Mucosa of rectum (tissue), 2 donors: ENCODE measurements at regions not wholly inside any gene's neighbourhood (a gene's known extent, or its start where the extent isn't known, plus 50 kb on each side); places are given as distances from the start of the nearest gene placed in this dataset.
A peak's percentile ranks its signal among the peaks of the same experiment; 100 is the strongest.

ENCODE experiments used
- H3K27ac ChIP-seq, 2 donors: one replicate each; pipeline ENCODE4 v1.7.0; 2013; ENCODE audit warnings: inconsistent platforms in 2 of 2, low read depth in 2 of 2, low read length in 2 of 2
- H3K27me3 ChIP-seq, 2 donors: one replicate each; pipeline ENCODE4 v1.7.0; 2013; ENCODE audit warnings: low read length in 2 of 2; ENCODE audit not compliant: control insufficient read depth in 2 of 2, insufficient read depth in 2 of 2
- H3K36me3 ChIP-seq, 2 donors: one replicate each; pipeline ENCODE4 v1.7.0; 2013; ENCODE audit warnings: low read length in 2 of 2; ENCODE audit not compliant: control insufficient read depth in 2 of 2, insufficient read depth in 2 of 2
- H3K4me1 ChIP-seq, 2 donors: one replicate each; pipeline ENCODE4 v1.7.0; 2013; ENCODE audit warnings: low read length in 2 of 2, mild to moderate bottlenecking in 1 of 2; ENCODE audit not compliant: control insufficient read depth in 2 of 2, insufficient read depth in 2 of 2
- H3K4me3 ChIP-seq, 2 donors: one replicate each; pipeline ENCODE4 v1.7.0; 2013; ENCODE audit warnings: low read length in 2 of 2
- H3K9ac ChIP-seq, 2 donors: one replicate each; pipeline ENCODE4 v1.7.0; 2013; ENCODE audit warnings: low read length in 2 of 2, low read depth in 1 of 2, mild to moderate bottlenecking in 1 of 2
- H3K9me3 ChIP-seq, 2 donors: one replicate each; pipeline ENCODE4 v1.7.0; 2013; ENCODE audit warnings: low read length in 2 of 2; ENCODE audit not compliant: control insufficient read depth in 2 of 2
- donor health status: healthy.
- donor health status: Normal muscosa, but diverticular disease.

DNA sequence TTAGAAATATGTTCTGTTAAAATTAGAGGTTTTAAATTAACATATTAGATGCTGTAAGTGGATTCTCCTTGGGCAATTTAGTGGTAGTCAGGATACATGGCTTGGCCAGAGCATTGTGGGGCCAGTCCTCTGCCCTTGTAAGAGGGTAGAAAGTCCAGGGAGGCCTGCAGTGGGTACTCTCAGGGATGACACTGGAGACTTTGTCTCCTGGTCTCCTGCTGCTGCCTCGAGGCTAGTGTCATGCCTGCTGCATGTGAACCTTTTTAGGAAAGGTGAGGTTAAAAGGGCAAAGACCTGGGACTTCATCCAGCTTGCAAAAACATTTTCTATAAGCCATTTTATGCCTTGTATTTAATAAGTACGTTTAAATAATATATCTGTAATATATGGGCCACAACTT lies 96.8 kb upstream of the PROK2 start:
- Histone ChIP-seq H3K9me3 (no peaks in the 10 kb centered on the region), H3K4me1 (peaks cover 0 to 1% of the 10 kb centered on the region in 2 donors), H3K36me3 (no peaks in the 10 kb centered on the region), H3K9ac (no peak overlapping the region), H3K27ac (no peak overlapping the region), H3K27me3 (no peaks in the 10 kb centered on the region), H3K4me3 (no peak overlapping the region)

GRCh38 chr3:71881041-71881440 lies 96.1 kb upstream of the PROK2 start:
- Histone ChIP-seq H3K4me3 (no peak overlapping the region), H3K27me3 (no peaks in the 10 kb centered on the region), H3K36me3 (no peaks in the 10 kb centered on the region), H3K27ac (no peak overlapping the region), H3K9ac (no peak overlapping the region), H3K4me1 (peaks cover 3% of the 10 kb centered on the region in 2 donors), H3K9me3 (no peaks in the 10 kb centered on the region)

DNA sequence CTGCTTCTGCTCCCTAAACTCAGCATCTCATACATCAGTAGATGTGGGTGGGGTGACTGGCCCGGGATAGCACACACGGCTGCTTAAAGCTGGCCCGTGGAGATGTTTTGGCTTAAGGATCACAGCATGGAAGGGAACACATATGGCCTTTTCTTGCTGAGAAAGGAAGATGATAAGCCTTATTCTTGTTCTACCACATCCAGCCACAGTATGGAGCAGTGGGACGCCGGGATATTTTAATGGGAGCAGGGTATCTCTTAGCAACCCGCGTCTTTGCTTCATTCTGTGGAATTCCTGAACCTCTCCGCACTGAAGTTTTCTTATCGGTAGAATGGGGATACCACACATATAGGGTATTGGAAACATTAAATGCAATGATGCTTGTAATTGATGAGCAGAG lies 94.1 kb upstream of the PROK2 start:
- Histone ChIP-seq H3K9me3 (no peaks in the 10 kb centered on the region), H3K27me3 (no peaks in the 10 kb centered on the region), H3K4me1 (peaks cover 3 to 8% of the 10 kb centered on the region in 2 donors), H3K36me3 (no peaks in the 10 kb centered on the region), H3K4me3 (no peak overlapping the region), H3K9ac (no peak overlapping the region), H3K27ac (no peak overlapping the region)

DNA sequence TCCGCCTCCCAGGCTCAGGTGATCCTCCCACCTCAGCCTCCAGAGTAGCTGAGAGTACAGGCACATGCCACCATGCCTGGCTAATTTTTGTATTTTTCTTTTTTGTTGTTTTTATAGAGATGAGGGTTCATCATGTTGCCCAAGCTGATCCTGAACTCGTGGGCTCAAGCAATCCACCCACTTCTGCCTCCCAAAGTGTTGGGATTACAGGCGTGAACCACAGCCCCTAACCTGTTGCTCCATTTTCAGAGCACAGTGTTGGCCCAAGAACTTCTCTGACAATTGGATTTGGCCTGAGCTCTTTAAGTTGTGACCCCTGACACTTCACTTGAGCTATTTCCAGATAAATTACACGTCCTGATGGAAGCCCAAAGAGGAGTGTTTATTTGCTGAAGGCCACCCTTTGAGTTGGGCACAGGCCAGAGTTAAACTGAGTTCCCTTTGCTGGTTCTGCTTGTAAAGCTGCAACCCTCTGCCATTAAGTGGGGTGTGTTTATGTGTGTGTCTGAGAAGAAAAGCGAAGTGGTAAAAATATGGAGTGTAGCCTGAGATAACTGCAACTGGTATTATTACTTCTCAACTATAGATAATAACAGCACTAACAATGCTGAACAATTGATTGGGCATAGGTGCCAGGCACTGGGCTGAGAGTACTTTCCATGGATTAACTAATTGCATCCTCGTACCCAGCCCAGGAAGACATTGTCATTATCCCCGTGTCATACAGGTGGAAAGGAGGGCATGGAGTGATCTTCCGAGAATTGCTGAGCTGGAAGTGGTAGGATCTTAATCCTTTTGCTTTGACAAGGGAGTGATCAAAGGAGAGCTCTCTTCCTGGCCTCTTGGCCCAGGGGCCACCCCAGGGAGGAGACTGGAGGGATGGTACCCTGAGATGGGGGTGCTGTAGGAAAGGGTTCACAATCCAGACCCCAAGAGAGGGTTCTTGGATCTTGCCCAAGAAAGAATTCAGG lies 91.5 kb upstream of the PROK2 start:
- H3K4me1 ChIP-seq, result peaks cover 3 to 8% of the 10 kb centered on the region in 2 donors
- no peak overlapping the region for H3K27ac ChIP-seq
- H3K27me3 ChIP-seq, result no peaks in the 10 kb centered on the region
- no peaks in the 10 kb centered on the region for H3K9me3 ChIP-seq
- H3K9ac ChIP-seq, result no peak overlapping the region
- no peaks in the 10 kb centered on the region for H3K36me3 ChIP-seq
- H3K4me3 ChIP-seq, result no peak overlapping the region

GRCh38 chr3:71875461-71875947 lies 90.6 kb upstream of the PROK2 start:
- Histone ChIP-seq H3K27me3 (no peaks in the 10 kb centered on the region), H3K9ac (no peak overlapping the region), H3K4me1 (peaks cover 3 to 8% of the 10 kb centered on the region in 2 donors), H3K27ac (no peak overlapping the region), H3K9me3 (no peaks in the 10 kb centered on the region), H3K4me3 (no peak overlapping the region), H3K36me3 (no peaks in the 10 kb centered on the region)

- Histone ChIP-seq H3K27ac (no peak overlapping the region), H3K27me3 (no peaks in the 10 kb centered on the region), H3K36me3 (no peaks in the 10 kb centered on the region), H3K9me3 (no peaks in the 10 kb centered on the region), H3K4me3 (no peak overlapping the region), H3K9ac (no peak overlapping the region), H3K4me1 (peaks cover 3 to 8% of the 10 kb centered on the region in 2 donors)
Measured at GRCh38 chr3:71874618-71875017, 89.7 kb upstream of the PROK2 start.

- Histone ChIP-seq H3K9ac (peak overlapping the region in 1 of 2 donors; percentile 10), H3K4me3 (no peak overlapping the region), H3K27me3 (no peaks in the 10 kb centered on the region), H3K27ac (no peak overlapping the region), H3K4me1 (peaks cover 3 to 8% of the 10 kb centered on the region in 2 donors), H3K36me3 (no peaks in the 10 kb centered on the region), H3K9me3 (no peaks in the 10 kb centered on the region)
Measured at GRCh38 chr3:71873093-71873611, 88.2 kb upstream of the PROK2 start.

DNA sequence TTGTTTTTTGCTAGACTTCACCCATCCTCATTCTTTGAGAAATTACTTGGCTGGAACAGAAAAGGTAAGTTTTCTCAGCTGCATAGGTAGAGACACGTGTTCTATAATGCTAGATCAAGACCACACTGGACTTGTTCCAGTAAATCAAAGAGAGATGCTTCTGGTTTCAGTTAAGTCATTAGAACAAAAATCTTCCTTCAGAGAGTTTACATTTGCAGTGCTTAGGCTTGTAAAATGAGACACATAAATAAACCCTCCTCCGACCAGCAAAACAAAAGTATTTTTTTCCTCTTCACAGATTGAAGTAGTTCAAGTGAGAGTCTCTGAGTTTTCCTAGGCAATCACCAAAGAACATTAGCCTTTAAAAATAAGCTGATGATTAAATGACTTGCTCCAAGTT lies 87.3 kb upstream of the PROK2 start:
- Histone ChIP-seq H3K4me1 (peaks cover 3 to 8% of the 10 kb centered on the region in 2 donors), H3K9ac (no peak overlapping the region), H3K27me3 (no peaks in the 10 kb centered on the region), H3K9me3 (no peaks in the 10 kb centered on the region), H3K27ac (no peak overlapping the region), H3K36me3 (no peaks in the 10 kb centered on the region), H3K4me3 (no peak overlapping the region)

- H3K27me3 ChIP-seq, result no peaks in the 10 kb centered on the region
- no peaks in the 10 kb centered on the region for H3K36me3 ChIP-seq
- H3K9me3 ChIP-seq, result no peaks in the 10 kb centered on the region
- no peak overlapping the region for H3K4me3 ChIP-seq
- H3K9ac ChIP-seq, result no peak overlapping the region
- no peak overlapping the region for H3K27ac ChIP-seq
- peaks cover 0 to 5% of the 10 kb centered on the region in 2 donors for H3K4me1 ChIP-seq
Measured at GRCh38 chr3:71870966-71871512, 86.1 kb upstream of the PROK2 start.

- Histone ChIP-seq H3K27me3 (no peaks in the 10 kb centered on the region), H3K4me1 (no peaks in the 10 kb centered on the region), H3K9me3 (no peaks in the 10 kb centered on the region), H3K36me3 (no peaks in the 10 kb centered on the region), H3K4me3 (no peak overlapping the region), H3K9ac (no peak overlapping the region), H3K27ac (no peak overlapping the region)
Measured at GRCh38 chr3:71868876-71869275, 83.9 kb upstream of the PROK2 start.
